GM12874 (cell line): ENCODE measurements at regions not wholly inside any gene's neighbourhood (a gene's known extent, or its start where the extent isn't known, plus 50 kb on each side); places are given as distances from the start of the nearest gene placed in this dataset.

ENCODE experiments used
- CTCF ChIP-seq: IDR thresholded peaks from 2 replicates; pipeline ENCODE4 v1.5.1; 2011; ENCODE audit warnings: low read depth, mild to moderate bottlenecking, control low read depth, low read length, moderate library complexity; ENCODE audit not compliant: insufficient read depth

- TF ChIP-seq CTCF = no peak
These were observed 183.9 kb upstream of the POM121L12 start for GRCh38 chr7:52851547-52851946.

GRCh38 chr7:52843436-52843835, 192.0 kb upstream of the POM121L12 start:
- TF ChIP-seq CTCF = no peak

- TF ChIP-seq CTCF = no peak
These were observed 193.1 kb upstream of the POM121L12 start for GRCh38 chr7:52842202-52842900.

- no peak for TF ChIP-seq CTCF
These were observed 196.4 kb upstream of the POM121L12 start for GRCh38 chr7:52838981-52839411.

GRCh38 chr7:52831321-52831720, 204.1 kb upstream of the POM121L12 start:
- no peak for TF ChIP-seq CTCF

GRCh38 chr7:52830801-52831200, 204.6 kb upstream of the POM121L12 start:
- no peak for TF ChIP-seq CTCF

GRCh38 chr7:52826515-52827265, 208.7 kb upstream of the POM121L12 start:
- no peak for TF ChIP-seq CTCF
